SK-N-SH (cell line): ENCODE measurements at regions not wholly inside any gene's neighbourhood (a gene's known extent, or its start where the extent isn't known, plus 50 kb on each side); places are given as distances from the start of the nearest gene placed in this dataset.

ENCODE experiments used
- CTCF ChIA-PET: fragments of 300-600, 350-600 bp; formaldehyde crosslinking; extraction: SDS; loops from one replicate; lab custom pipeline; 2021; lab: Yijun Ruan, JAX
- POLR2A ChIA-PET: fragments of 350-600 bp; sonication (Branson Sonifier 250); formaldehyde crosslinking; extraction: SDS; loops from one replicate; lab custom pipeline; 2020; ENCODE audit warnings: antibody characterized with exemption, inconsistent platforms; lab: Yijun Ruan, JAX
- DNase-seq: peaks from one replicate; pipeline ENCODE4 v3.0.0; 2012
- H2AFZ ChIP-seq: fragments of 200-600 bp; sonication (generic); 2 replicates; pipeline ENCODE4 v1.8.1; 2016; ENCODE audit warnings: antibody characterized with exemption, mild to moderate bottlenecking, low read depth
- H3F3A ChIP-seq: fragments of 200-600 bp; sonication (generic); replicated peaks from 2 replicates; pipeline ENCODE3; 2016; ENCODE audit warnings: antibody characterized with exemption, mild to moderate bottlenecking; ENCODE audit not compliant: insufficient read depth
- H3K27ac ChIP-seq, 2 experiments: fragments of 200-500 bp in 1 of 2; fragments of 200-600 bp in 1 of 2; sonication (Bioruptor generic) in 1 of 2; sonication (generic), shearing (Covaris generic) in 1 of 2; 2 replicates each; pipeline versions ENCODE4 v1.5.1 to v1.6.1; 2014 to 2016; ENCODE audit warnings: low read depth in 2 of 2, inconsistent platforms in 1 of 2, low read length in 1 of 2, mild to moderate bottlenecking in 1 of 2, mixed read lengths in 1 of 2
- H3K27me3 ChIP-seq: fragments of 200-600 bp; sonication (generic), shearing (Covaris generic); 2 replicates; pipeline ENCODE4 v1.6.1; 2016; ENCODE audit warnings: mixed run types; ENCODE audit not compliant: insufficient read depth
- H3K36me3 ChIP-seq, 2 experiments: fragments of 200-500 bp in 1 of 2; fragments of 200-600 bp in 1 of 2; sonication (Bioruptor generic) in 1 of 2; sonication (generic) in 1 of 2; replicated peaks in 1 of 2; 2 replicates each; pipeline versions ENCODE3 to v1.5.1; 2014 to 2016; ENCODE audit warnings: low read length in 1 of 2, mild to moderate bottlenecking in 1 of 2; ENCODE audit not compliant: insufficient read depth in 2 of 2, control insufficient read depth in 1 of 2
- H3K4me1 ChIP-seq, 2 experiments: fragments of 200-500 bp in 1 of 2; fragments of 200-600 bp in 1 of 2; sonication (Bioruptor generic) in 1 of 2; sonication (generic), shearing (Covaris generic) in 1 of 2; 2 replicates each; pipeline versions ENCODE4 v1.5.1 to v1.6.1; 2014 to 2016; ENCODE audit warnings: low read depth in 1 of 2, low read length in 1 of 2, mixed run types in 1 of 2; ENCODE audit not compliant: insufficient read depth in 2 of 2, control insufficient read depth in 1 of 2
- H3K4me2 ChIP-seq: fragments of 200-600 bp; sonication (generic), shearing (Covaris generic); 2 replicates; pipeline ENCODE4 v1.6.1; 2017; ENCODE audit warnings: mixed run types
- H3K4me3 ChIP-seq, 2 experiments: fragments of 200-500 bp in 1 of 2; fragments of 200-600 bp in 1 of 2; sonication (Bioruptor generic) in 1 of 2; sonication (generic), shearing (Covaris generic) in 1 of 2; 2 replicates each; pipeline versions ENCODE4 v1.5.1 to v1.8.1; 2014 to 2016; ENCODE audit warnings: low read depth in 2 of 2, inconsistent platforms in 1 of 2, low read length in 1 of 2, mild to moderate bottlenecking in 1 of 2, mixed read lengths in 1 of 2, moderate library complexity in 1 of 2
- H3K79me2 ChIP-seq: fragments of 200-600 bp; sonication (generic); 2 replicates; pipeline ENCODE4 v1.8.1; 2017; ENCODE audit warnings: mild to moderate bottlenecking; ENCODE audit not compliant: insufficient read depth
- H3K9ac ChIP-seq: fragments of 200-600 bp; sonication (generic); 2 replicates; pipeline ENCODE4 v1.6.1; 2017; ENCODE audit warnings: mixed run types
- H3K9me2 ChIP-seq: fragments of 200-600 bp; sonication (generic); 2 replicates; pipeline ENCODE4 v1.6.1; 2017; ENCODE audit warnings: mixed run types
- H3K9me3 ChIP-seq: fragments of 200-600 bp; sonication (generic); 2 replicates; pipeline ENCODE4 v1.6.1; 2017; ENCODE audit warnings: mixed run types, mild to moderate bottlenecking, moderate library complexity
- H4K20me1 ChIP-seq: fragments of 200-600 bp; sonication (generic); 2 replicates; pipeline ENCODE4 v1.6.1; 2017; ENCODE audit warnings: mild to moderate bottlenecking, mixed run types; ENCODE audit not compliant: insufficient read depth
- CHD2 ChIP-seq: fragments of 150-350 bp; IDR thresholded peaks from 2 replicates; pipeline ENCODE4 v1.6.1; 2018; ENCODE audit warnings: low read length; ENCODE audit not compliant: partially characterized antibody
- EZH2phosphoT487 ChIP-seq: fragments of 200-600 bp; sonication (generic); IDR thresholded peaks from 2 replicates; pipeline ENCODE4 v1.6.1; 2017; ENCODE audit warnings: low read depth, mixed run types, mild to moderate bottlenecking, antibody characterized with exemption, moderate library complexity, borderline replicate concordance
- FOSL2 ChIP-seq: IDR thresholded peaks from 2 replicates; pipeline ENCODE4 v1.4.0; 2012; ENCODE audit warnings: low read depth, mild to moderate bottlenecking, moderate library complexity, borderline replicate concordance
- FOXJ3 ChIP-seq: sonication (generic); formaldehyde crosslinking; IDR thresholded peaks from 2 replicates; pipeline ENCODE4 v1.5.1; 2020; ENCODE audit warnings: mild to moderate bottlenecking, missing genetic modification reagents
- GATA2 ChIP-seq: sonication (generic); formaldehyde crosslinking; IDR thresholded peaks from 2 replicates; pipeline ENCODE4 v1.5.0; 2020; ENCODE audit warnings: mild to moderate bottlenecking, missing genetic modification reagents
- JUND ChIP-seq: IDR thresholded peaks from 2 replicates; pipeline ENCODE4 v1.4.0; 2012
- NFIC ChIP-seq: IDR thresholded peaks from 2 replicates; pipeline ENCODE4 v1.4.0; 2012; ENCODE audit warnings: borderline replicate concordance
- POLR2AphosphoS5 ChIP-seq: IDR thresholded peaks from 2 replicates; pipeline ENCODE4 v1.6.1; 2012; ENCODE audit warnings: low read depth, low read length
- RAD21 ChIP-seq: IDR thresholded peaks from 2 replicates; pipeline ENCODE4 v1.6.1; 2012; ENCODE audit warnings: mild to moderate bottlenecking, low read length
- RCOR1 ChIP-seq: fragments of 150-350 bp; IDR thresholded peaks from 2 replicates; pipeline ENCODE4 v1.6.1; 2017; ENCODE audit warnings: antibody characterized with exemption, low read length
- RFX5 ChIP-seq: IDR thresholded peaks from 2 replicates; pipeline ENCODE4 v1.6.1; 2012; ENCODE audit warnings: mild to moderate bottlenecking, improper control_type of control experiment, low read length
- RXRA ChIP-seq: IDR thresholded peaks from 2 replicates; pipeline ENCODE4 v1.4.0; 2012; ENCODE audit warnings: low read depth, mild to moderate bottlenecking, borderline replicate concordance
- TAF1 ChIP-seq: IDR thresholded peaks from 2 replicates; pipeline ENCODE4 v1.6.1; 2012; ENCODE audit warnings: low read depth, mild to moderate bottlenecking, low read length, moderate library complexity, borderline replicate concordance
- YY1 ChIP-seq: IDR thresholded peaks from 2 replicates; pipeline ENCODE4 v1.4.0; 2012; ENCODE audit warnings: low read depth, mild to moderate bottlenecking
- WGBS: methylation state at CpG from one replicate; pipeline ENCODE4 v1.1.6; 2017; ENCODE audit warnings: low lambda C conversion rate; 5-methylcytosine and 5-hydroxymethylcytosine counted together
- TF ChIP-seq, protein P1 (sequence below): IDR thresholded peaks from 2 replicates; pipeline ENCODE4 v1.4.0; 2012; ENCODE audit warnings: low read depth
- TF ChIP-seq, protein P2 (sequence below): IDR thresholded peaks from 2 replicates; pipeline ENCODE4 v1.6.1; 2012; ENCODE audit warnings: mild to moderate bottlenecking, low read depth, low read length, moderate library complexity
- TF ChIP-seq, protein P3 (sequence below): fragments of 200-600 bp; sonication (generic); IDR thresholded peaks from 2 replicates; pipeline ENCODE4 v1.6.1; 2017; ENCODE audit warnings: antibody characterized with exemption, mild to moderate bottlenecking, moderate library complexity

DNA sequence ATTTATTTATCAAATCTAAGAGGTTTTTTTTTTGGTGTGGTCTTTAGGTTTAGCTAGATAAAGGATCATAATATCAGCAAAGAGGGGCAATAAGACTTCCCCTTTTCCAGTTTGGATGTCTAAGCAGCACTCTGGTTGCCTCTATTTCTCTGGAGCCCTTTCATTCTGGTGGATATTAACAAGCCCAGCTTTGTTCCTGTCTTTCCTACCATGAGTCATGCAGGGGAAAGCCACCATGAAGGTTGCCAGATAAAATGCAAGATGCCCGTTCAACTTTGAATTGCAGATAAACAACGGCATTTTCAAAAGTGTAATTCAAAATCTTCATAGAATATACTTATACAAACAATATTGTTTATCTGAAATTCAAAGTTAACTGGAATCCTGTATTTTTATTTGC, 143.6 kb downstream of the ADAMTS15 start:
- Histone ChIP-seq H3K4me3 (no peak overlapping the region), H3K4me2 (no peak overlapping the region), H4K20me1 (no peaks in the 10 kb centered on the region), H3K79me2 (no peaks in the 10 kb centered on the region), H3K9me2 (no peaks in the 10 kb centered on the region), H3K36me3 (no peaks in the 10 kb centered on the region), H3K4me1 (no peaks in the 10 kb centered on the region; a peak in 1 of 4 replicates), H3K27me3 (no peaks in the 10 kb centered on the region), H3K27ac (no peak overlapping the region; a peak in 1 of 4 replicates), H3F3A (no peaks in the 10 kb centered on the region), H3K9ac (no peak overlapping the region), H2AFZ (peak overlapping the region; percentile 73; the same call in 1 of the 2 replicates), H3K9me3 (no peaks in the 10 kb centered on the region)
- ChIA-PET CTCF (no interaction called here), POLR2A (no interaction called here)
- DNase-seq = no peak
- 31% methylated on average over 2 of the region's 2 CpGs for WGBS
- TF ChIP-seq RAD21 = no peak
- TF ChIP-seq RXRA = no peak
- TF ChIP-seq TAF1 = no peak
- TF ChIP-seq, protein P1, sequence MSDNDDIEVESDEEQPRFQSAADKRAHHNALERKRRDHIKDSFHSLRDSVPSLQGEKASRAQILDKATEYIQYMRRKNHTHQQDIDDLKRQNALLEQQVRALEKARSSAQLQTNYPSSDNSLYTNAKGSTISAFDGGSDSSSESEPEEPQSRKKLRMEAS = no peak
- TF ChIP-seq, protein P2, sequence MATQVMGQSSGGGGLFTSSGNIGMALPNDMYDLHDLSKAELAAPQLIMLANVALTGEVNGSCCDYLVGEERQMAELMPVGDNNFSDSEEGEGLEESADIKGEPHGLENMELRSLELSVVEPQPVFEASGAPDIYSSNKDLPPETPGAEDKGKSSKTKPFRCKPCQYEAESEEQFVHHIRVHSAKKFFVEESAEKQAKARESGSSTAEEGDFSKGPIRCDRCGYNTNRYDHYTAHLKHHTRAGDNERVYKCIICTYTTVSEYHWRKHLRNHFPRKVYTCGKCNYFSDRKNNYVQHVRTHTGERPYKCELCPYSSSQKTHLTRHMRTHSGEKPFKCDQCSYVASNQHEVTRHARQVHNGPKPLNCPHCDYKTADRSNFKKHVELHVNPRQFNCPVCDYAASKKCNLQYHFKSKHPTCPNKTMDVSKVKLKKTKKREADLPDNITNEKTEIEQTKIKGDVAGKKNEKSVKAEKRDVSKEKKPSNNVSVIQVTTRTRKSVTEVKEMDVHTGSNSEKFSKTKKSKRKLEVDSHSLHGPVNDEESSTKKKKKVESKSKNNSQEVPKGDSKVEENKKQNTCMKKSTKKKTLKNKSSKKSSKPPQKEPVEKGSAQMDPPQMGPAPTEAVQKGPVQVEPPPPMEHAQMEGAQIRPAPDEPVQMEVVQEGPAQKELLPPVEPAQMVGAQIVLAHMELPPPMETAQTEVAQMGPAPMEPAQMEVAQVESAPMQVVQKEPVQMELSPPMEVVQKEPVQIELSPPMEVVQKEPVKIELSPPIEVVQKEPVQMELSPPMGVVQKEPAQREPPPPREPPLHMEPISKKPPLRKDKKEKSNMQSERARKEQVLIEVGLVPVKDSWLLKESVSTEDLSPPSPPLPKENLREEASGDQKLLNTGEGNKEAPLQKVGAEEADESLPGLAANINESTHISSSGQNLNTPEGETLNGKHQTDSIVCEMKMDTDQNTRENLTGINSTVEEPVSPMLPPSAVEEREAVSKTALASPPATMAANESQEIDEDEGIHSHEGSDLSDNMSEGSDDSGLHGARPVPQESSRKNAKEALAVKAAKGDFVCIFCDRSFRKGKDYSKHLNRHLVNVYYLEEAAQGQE = no peak
- TF ChIP-seq, protein P3, sequence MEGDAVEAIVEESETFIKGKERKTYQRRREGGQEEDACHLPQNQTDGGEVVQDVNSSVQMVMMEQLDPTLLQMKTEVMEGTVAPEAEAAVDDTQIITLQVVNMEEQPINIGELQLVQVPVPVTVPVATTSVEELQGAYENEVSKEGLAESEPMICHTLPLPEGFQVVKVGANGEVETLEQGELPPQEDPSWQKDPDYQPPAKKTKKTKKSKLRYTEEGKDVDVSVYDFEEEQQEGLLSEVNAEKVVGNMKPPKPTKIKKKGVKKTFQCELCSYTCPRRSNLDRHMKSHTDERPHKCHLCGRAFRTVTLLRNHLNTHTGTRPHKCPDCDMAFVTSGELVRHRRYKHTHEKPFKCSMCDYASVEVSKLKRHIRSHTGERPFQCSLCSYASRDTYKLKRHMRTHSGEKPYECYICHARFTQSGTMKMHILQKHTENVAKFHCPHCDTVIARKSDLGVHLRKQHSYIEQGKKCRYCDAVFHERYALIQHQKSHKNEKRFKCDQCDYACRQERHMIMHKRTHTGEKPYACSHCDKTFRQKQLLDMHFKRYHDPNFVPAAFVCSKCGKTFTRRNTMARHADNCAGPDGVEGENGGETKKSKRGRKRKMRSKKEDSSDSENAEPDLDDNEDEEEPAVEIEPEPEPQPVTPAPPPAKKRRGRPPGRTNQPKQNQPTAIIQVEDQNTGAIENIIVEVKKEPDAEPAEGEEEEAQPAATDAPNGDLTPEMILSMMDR = no peak
- TF ChIP-seq FOSL2 = peak; percentile 40; the same call in 1 of the 2 replicates
- TF ChIP-seq RCOR1 = no peak
- no peak for TF ChIP-seq NFIC
- no peak for TF ChIP-seq GATA2 (CRISPR knock-in tag)
- TF ChIP-seq POLR2AphosphoS5 = no peak
- TF ChIP-seq RFX5 = no peak
- TF ChIP-seq JUND = peak; percentile 46; the same call in 1 of the 2 replicates
- no peak for TF ChIP-seq EZH2phosphoT487
- TF ChIP-seq YY1 = no peak
- no peak for TF ChIP-seq CHD2
- no peak for TF ChIP-seq FOXJ3 (CRISPR knock-in tag)
